Osteoblast (primary cell): ENCODE measurements at regions not wholly inside any gene's neighbourhood (a gene's known extent, or its start where the extent isn't known, plus 50 kb on each side); places are given as distances from the start of the nearest gene placed in this dataset.
"Not testable (repeated sequence)": the region's sequence is repeated elsewhere in the genome, so short reads cannot be mapped to it uniquely, and the experiment has no call there.

Experiments
- DNase-seq: peaks from one replicate; pipeline ENCODE4 v3.0.0; 2011; ENCODE audit warnings: low spot score, mixed read lengths; ENCODE audit not compliant: insufficient read length; ENCODE audit errors: missing footprints
- H2AFZ ChIP-seq: 2 replicates; pipeline ENCODE4 v1.6.0; 2011; ENCODE audit warnings: mild to moderate bottlenecking, low read length
- H3K27ac ChIP-seq: 2 replicates; pipeline ENCODE4 v1.5.1; 2011; ENCODE audit warnings: mild to moderate bottlenecking, low read depth, low read length, moderate library complexity
- H3K27me3 ChIP-seq: 2 replicates; pipeline ENCODE4 v1.6.0; 2012; ENCODE audit warnings: mild to moderate bottlenecking, control low read depth, inconsistent platforms, low read length, moderate library complexity; ENCODE audit not compliant: insufficient read depth
- H3K36me3 ChIP-seq: 2 replicates; pipeline ENCODE4 v1.5.1; 2011; ENCODE audit warnings: mild to moderate bottlenecking, low read length, control low read depth, moderate library complexity; ENCODE audit not compliant: insufficient read depth
- H3K4me1 ChIP-seq: 2 replicates; pipeline ENCODE4 v1.5.1; 2011; ENCODE audit warnings: mild to moderate bottlenecking, low read length, control low read depth, moderate library complexity; ENCODE audit not compliant: insufficient read depth
- H3K4me2 ChIP-seq: 2 replicates; pipeline ENCODE4 v1.6.0; 2011; ENCODE audit warnings: mild to moderate bottlenecking, low read length; ENCODE audit not compliant: insufficient read depth
- H3K4me3 ChIP-seq: fragments of 200-600 bp; sonication (generic); 3 replicates; pipeline ENCODE4 v1.5.1; 2012; ENCODE audit warnings: mild to moderate bottlenecking, low read length, inconsistent platforms; ENCODE audit not compliant: insufficient read depth
- H3K79me2 ChIP-seq: 2 replicates; pipeline ENCODE4 v1.6.0; 2012; ENCODE audit warnings: mild to moderate bottlenecking, low read length, control low read depth, inconsistent platforms; ENCODE audit not compliant: insufficient read depth
- H3K9me3 ChIP-seq: 2 replicates; pipeline ENCODE4 v1.5.1; 2011; ENCODE audit warnings: low read depth, low read length, control low read depth
- H4K20me1 ChIP-seq: 2 replicates; pipeline ENCODE4 v1.6.0; 2012; ENCODE audit warnings: mild to moderate bottlenecking, low read length, control low read depth; ENCODE audit not compliant: insufficient read depth
- TF ChIP-seq, protein P1 (sequence below): IDR thresholded peaks from 2 replicates; pipeline ENCODE4 v1.5.1; 2011; ENCODE audit warnings: mild to moderate bottlenecking, low read depth, low read length, moderate library complexity; ENCODE audit errors: extremely low read depth

DNA sequence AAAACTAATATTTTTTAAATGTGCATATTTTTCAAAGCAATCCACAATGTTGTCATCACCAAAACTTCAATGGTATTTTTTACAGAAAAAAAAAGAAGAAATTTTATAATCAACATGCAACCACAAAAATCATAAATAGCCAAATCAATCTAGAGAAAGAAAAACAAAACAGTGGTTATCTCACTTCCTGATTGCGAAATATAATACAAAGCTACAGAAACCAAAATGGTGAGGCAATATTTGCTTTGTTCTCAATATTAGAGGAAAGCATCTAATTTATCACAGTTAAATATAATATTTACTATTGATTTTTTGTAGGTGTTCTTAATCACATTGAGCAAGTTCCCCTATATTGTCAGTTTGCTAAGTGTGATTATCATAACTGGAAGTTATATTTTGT lies 720.7 kb upstream of the ADGRB3 start:
- no peaks in the 10 kb centered on the region for H3K9me3 ChIP-seq
- no peaks in the 10 kb centered on the region for H4K20me1 ChIP-seq
- TF ChIP-seq, protein P1, sequence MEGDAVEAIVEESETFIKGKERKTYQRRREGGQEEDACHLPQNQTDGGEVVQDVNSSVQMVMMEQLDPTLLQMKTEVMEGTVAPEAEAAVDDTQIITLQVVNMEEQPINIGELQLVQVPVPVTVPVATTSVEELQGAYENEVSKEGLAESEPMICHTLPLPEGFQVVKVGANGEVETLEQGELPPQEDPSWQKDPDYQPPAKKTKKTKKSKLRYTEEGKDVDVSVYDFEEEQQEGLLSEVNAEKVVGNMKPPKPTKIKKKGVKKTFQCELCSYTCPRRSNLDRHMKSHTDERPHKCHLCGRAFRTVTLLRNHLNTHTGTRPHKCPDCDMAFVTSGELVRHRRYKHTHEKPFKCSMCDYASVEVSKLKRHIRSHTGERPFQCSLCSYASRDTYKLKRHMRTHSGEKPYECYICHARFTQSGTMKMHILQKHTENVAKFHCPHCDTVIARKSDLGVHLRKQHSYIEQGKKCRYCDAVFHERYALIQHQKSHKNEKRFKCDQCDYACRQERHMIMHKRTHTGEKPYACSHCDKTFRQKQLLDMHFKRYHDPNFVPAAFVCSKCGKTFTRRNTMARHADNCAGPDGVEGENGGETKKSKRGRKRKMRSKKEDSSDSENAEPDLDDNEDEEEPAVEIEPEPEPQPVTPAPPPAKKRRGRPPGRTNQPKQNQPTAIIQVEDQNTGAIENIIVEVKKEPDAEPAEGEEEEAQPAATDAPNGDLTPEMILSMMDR, result no peak
- no peaks in the 10 kb centered on the region for H3K79me2 ChIP-seq
- no peak overlapping the region for H3K27ac ChIP-seq
- H2AFZ ChIP-seq, result no peak overlapping the region
- no peaks in the 10 kb centered on the region for H3K4me1 ChIP-seq
- no peaks in the 10 kb centered on the region for H3K27me3 ChIP-seq
- DNase-seq, result no peak
- no peak overlapping the region for H3K4me2 ChIP-seq
- no peaks in the 10 kb centered on the region for H3K36me3 ChIP-seq
- H3K4me3 ChIP-seq, result no peak overlapping the region

DNA sequence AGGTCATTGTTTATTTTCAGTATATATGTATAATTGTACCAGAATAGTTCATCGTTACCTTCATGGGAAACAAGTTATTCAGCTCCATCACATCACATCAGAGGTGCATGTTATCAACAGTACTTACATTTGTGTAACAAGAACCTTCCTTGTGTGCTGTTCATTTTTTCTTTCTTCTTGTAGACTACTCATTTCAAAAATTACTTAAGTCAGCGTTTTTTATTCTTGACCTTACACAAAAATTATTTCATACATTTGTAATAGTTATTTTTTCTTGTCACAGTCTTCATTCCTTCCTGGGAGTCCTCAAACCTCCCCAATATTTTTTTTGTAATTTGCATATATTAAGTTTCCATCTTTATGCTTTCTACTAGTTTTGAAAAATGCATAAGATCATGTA lies 725.7 kb upstream of the ADGRB3 start:
- Histone ChIP-seq H3K4me1 (no peaks in the 10 kb centered on the region), H3K36me3 (no peaks in the 10 kb centered on the region), H3K27me3 (no peaks in the 10 kb centered on the region), H4K20me1 (no peaks in the 10 kb centered on the region), H2AFZ (no peak overlapping the region), H3K9me3 (no peaks in the 10 kb centered on the region), H3K4me2 (no peak overlapping the region), H3K79me2 (no peaks in the 10 kb centered on the region), H3K27ac (no peak overlapping the region), H3K4me3 (no peak overlapping the region)
- TF ChIP-seq, protein P1, result no peak
- DNase-seq, result no peak

DNA sequence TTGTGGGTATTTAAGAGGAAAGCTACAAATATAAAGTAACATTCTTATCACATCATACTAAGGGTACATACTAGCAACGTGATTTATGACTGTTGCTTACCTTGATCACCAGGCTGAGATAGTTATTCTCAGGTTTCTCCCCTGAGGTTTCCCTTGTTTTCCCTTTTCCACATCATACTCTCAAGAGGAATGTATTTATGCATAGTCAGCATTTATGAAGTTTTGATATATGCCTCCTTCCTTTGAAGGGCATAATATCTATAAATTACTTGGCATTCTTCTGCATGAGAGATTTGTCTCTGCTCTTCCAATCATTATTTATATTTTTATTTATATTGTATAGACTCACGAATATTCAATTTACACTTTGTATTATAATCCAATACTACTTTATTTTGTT lies 726.7 kb upstream of the ADGRB3 start:
- TF ChIP-seq, protein P1, result no peak
- Histone ChIP-seq H2AFZ (no peak overlapping the region), H4K20me1 (no peaks in the 10 kb centered on the region), H3K4me3 (no peak overlapping the region), H3K79me2 (no peaks in the 10 kb centered on the region), H3K9me3 (no peaks in the 10 kb centered on the region), H3K4me2 (no peak overlapping the region), H3K4me1 (no peaks in the 10 kb centered on the region), H3K36me3 (no peaks in the 10 kb centered on the region), H3K27ac (no peak overlapping the region), H3K27me3 (no peaks in the 10 kb centered on the region)
- DNase-seq, result no peak

DNA sequence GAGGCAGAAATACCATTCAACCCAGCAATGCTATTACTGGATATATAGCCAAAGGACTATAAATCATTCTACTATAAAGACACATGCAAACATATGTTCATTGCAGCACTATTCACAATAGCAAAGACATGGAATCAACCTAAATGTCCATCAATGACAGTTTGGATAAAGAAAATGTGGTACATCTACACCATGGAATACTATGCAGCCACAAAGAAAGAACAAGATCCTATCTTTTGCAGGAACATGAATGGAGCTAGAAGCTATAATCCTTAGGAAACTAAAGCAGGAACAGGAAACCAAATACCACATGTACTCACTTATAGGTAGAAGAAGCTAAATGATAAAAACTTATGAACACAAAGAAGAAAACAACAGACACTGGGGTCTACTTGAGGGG lies 730.3 kb upstream of the ADGRB3 start:
- not testable (repeated sequence) for H4K20me1 ChIP-seq, H3K79me2 ChIP-seq, H2AFZ ChIP-seq, H3K27me3 ChIP-seq, H3K36me3 ChIP-seq, H3K4me3 ChIP-seq, H3K9me3 ChIP-seq, DNase-seq, H3K4me1 ChIP-seq, H3K27ac ChIP-seq, H3K4me2 ChIP-seq

DNA sequence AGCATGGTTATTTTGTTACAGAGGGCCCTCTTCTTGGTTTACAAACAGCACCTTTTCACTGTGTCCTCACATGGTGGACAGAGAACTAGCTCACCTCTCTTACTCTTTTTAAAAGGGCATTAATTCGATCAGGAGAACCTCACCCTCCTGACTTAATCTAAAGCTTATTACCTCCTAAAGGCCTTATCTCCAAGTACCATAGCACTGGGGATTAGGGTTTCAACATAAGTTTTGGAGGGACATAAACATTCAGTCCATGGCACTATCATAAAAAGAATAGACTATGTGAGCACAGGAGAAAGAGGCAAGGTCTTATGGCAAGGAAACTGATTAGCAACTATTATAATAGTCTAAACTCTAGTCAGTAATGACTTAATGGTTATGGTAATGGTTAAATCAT lies 736.2 kb upstream of the ADGRB3 start:
- H3K79me2 ChIP-seq, result no peaks in the 10 kb centered on the region
- H3K4me2 ChIP-seq, result no peak overlapping the region
- H3K27ac ChIP-seq, result no peak overlapping the region
- TF ChIP-seq, protein P1, result no peak
- H3K4me1 ChIP-seq, result no peaks in the 10 kb centered on the region
- no peaks in the 10 kb centered on the region for H3K27me3 ChIP-seq
- H2AFZ ChIP-seq, result no peak overlapping the region
- DNase-seq, result no peak
- no peaks in the 10 kb centered on the region for H3K36me3 ChIP-seq
- no peaks in the 10 kb centered on the region for H3K9me3 ChIP-seq
- H3K4me3 ChIP-seq, result no peak overlapping the region
- H4K20me1 ChIP-seq, result no peaks in the 10 kb centered on the region
